Colonic mucosa (tissue), 4 donors: ENCODE measurements at regions not wholly inside any gene's neighbourhood (a gene's known extent, or its start where the extent isn't known, plus 50 kb on each side); places are given as distances from the start of the nearest gene placed in this dataset.

Source experiments
- DNase-seq: peaks from one replicate; pipeline ENCODE4 v3.0.0-alpha.2; 2020
- H3K27ac ChIP-seq: fragments of 200-600 bp; one replicate; pipeline ENCODE4 v1.8.0; 2021
- H3K27me3 ChIP-seq: fragments of 200-600 bp; one replicate; pipeline ENCODE4 v1.8.0; 2021
- H3K36me3 ChIP-seq: fragments of 200-600 bp; one replicate; pipeline ENCODE4 v1.8.0; 2021
- H3K4me1 ChIP-seq: fragments of 200-600 bp; one replicate; pipeline ENCODE4 v1.8.0; 2021; ENCODE audit warnings: mild to moderate bottlenecking
- H3K4me3 ChIP-seq: fragments of 200-600 bp; one replicate; pipeline ENCODE4 v1.8.0; 2021
- H3K9ac ChIP-seq, 2 donors: one replicate each; pipeline ENCODE4 v1.7.0; 2013; ENCODE audit warnings: control low read depth in 2 of 2, low read depth in 2 of 2, low read length in 2 of 2
- H3K9me3 ChIP-seq: fragments of 200-600 bp; one replicate; pipeline ENCODE4 v1.8.0; 2021
- CTCF ChIP-seq: fragments of 200-600 bp; IDR thresholded peaks from one replicate; pipeline ENCODE4 v1.8.0; 2022; ENCODE audit warnings: antibody characterized with exemption, mild to moderate bottlenecking
- intact Hi-C: fragments of 100-400 bp; cut with DNase I; formaldehyde crosslinking; loops from one replicate; pipeline ENCODE4 v1.14.1; 2022
- donor health status: healthy.
- donor health status: DM: no; HTN: no; CAD: no.
- donor health status: DM: no; HTN: no; CAD: no.

DNA sequence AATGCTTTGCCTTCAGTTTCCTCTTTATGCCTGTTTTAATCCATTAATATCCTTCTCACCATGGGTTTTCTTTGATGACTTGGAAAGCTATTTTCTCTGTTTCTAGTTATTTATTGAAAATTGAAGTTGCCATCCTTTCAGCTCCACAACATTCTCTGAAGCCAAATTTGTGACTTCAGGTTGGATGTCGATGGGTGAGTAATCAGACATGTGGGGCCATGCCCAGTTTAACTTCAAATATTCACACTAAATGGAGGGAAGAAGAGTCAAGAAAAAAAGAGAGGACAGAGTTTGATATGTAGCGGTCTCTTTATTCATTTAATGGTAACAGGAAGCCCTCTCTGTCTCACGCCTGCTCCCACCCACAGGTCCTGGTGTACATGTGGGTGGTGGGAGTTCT lies 89.1 kb upstream of the RIPOR2 start:
- Histone ChIP-seq H3K27ac (no peak overlapping the region), H3K9ac (no peak overlapping the region), H3K4me1 (no peaks in the 10 kb centered on the region), H3K4me3 (no peak overlapping the region), H3K9me3 (no peaks in the 10 kb centered on the region), H3K27me3 (no peaks in the 10 kb centered on the region), H3K36me3 (no peaks in the 10 kb centered on the region)
- no peak for DNase-seq
- no peak for TF ChIP-seq CTCF
- intact Hi-C loops = no loop called here

GRCh38 chr6:25025248-25025918 lies 89.6 kb upstream of the RIPOR2 start:
- no peaks in the 10 kb centered on the region for H3K36me3 ChIP-seq
- intact Hi-C loops = no loop called here
- no peaks in the 10 kb centered on the region for H3K27me3 ChIP-seq
- H3K4me3 ChIP-seq = no peak overlapping the region
- DNase-seq = no peak
- H3K27ac ChIP-seq = no peak overlapping the region
- H3K9me3 ChIP-seq = no peaks in the 10 kb centered on the region
- TF ChIP-seq CTCF = no peak
- H3K4me1 ChIP-seq = no peaks in the 10 kb centered on the region
- H3K9ac ChIP-seq = no peak overlapping the region

DNA sequence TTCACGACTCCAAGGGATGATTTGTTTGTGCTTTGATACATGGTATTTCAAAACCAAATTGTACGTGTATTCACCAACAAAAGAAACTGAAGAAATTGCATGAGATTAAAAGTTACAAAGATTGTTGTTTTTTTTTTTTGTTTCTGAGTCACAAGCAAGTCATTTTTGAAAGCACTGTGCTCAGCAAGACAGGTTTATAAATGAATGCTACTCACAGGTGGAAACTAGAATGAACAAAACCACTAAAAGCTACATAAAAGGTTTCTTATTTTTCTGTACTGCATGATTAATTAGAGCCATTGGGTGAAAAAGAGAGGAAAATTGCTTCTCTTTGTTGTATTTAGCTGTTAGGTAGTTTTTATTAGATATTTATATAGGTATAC lies 90.2 kb upstream of the RIPOR2 start:
- no peaks in the 10 kb centered on the region for H3K27me3 ChIP-seq
- no peaks in the 10 kb centered on the region for H3K36me3 ChIP-seq
- no peaks in the 10 kb centered on the region for H3K9me3 ChIP-seq
- no peak for DNase-seq
- no peak overlapping the region for H3K9ac ChIP-seq
- H3K4me3 ChIP-seq = no peak overlapping the region
- TF ChIP-seq CTCF = no peak
- H3K27ac ChIP-seq = no peak overlapping the region
- no peaks in the 10 kb centered on the region for H3K4me1 ChIP-seq
- intact Hi-C loops = no loop called here

GRCh38 chr6:25026723-25027122 lies 91.0 kb upstream of the RIPOR2 start:
- no peak for TF ChIP-seq CTCF
- Histone ChIP-seq H3K4me1 (no peaks in the 10 kb centered on the region), H3K9ac (no peak overlapping the region), H3K9me3 (no peaks in the 10 kb centered on the region), H3K27me3 (no peaks in the 10 kb centered on the region), H3K27ac (no peak overlapping the region), H3K4me3 (no peak overlapping the region), H3K36me3 (no peaks in the 10 kb centered on the region)
- DNase-seq = no peak
- intact Hi-C loops = no loop called here

GRCh38 chr6:25027221-25027916 lies 91.6 kb upstream of the RIPOR2 start:
- Histone ChIP-seq H3K27ac (no peak overlapping the region), H3K9ac (peak overlapping the region in 1 of 2 donors; percentile 1), H3K4me3 (no peak overlapping the region), H3K9me3 (no peaks in the 10 kb centered on the region), H3K27me3 (no peaks in the 10 kb centered on the region), H3K36me3 (no peaks in the 10 kb centered on the region), H3K4me1 (no peaks in the 10 kb centered on the region)
- no peak for TF ChIP-seq CTCF
- intact Hi-C loops = no loop called here
- peak; percentile 29 for DNase-seq
